GM18520 (cell line): ENCODE measurements at regions not wholly inside any gene's neighbourhood (a gene's known extent, or its start where the extent isn't known, plus 50 kb on each side); places are given as distances from the start of the nearest gene placed in this dataset.
"Not testable (repeated sequence)": the region's sequence is repeated elsewhere in the genome, so short reads cannot be mapped to it uniquely, and the experiment has no call there.

Experiments
- ATAC-seq: cut with Tn5 transposase; IDR thresholded peaks from one replicate; pipeline ENCODE4 v1.9.1; 2021; ENCODE audit not compliant: unreplicated experiment

DNA sequence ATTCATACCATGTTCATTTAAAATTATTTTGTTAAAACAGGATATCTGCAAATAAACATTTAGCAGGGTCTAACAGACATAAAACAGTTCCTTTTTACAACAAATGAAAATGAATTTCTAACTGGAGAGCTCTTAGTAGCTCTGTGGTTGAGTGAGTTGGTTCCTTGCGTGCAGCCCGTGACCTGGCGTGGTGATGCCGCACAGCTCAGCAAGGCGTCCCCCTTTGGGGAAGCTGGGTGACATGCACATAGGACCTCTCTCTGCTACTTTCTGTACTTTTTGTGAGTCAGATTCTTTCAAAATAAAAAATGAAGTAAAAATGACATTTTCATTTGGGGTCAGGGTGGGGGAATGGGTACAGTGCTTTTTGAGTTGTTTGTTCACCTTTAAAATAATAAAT lies 75.9 kb downstream of the NPIPB11 start:
- ATAC-seq = not testable (repeated sequence)

- ATAC-seq = not testable (repeated sequence)
These were observed 78.0 kb downstream of the NPIPB11 start for GRCh38 chr16:29328528-29328927.

- ATAC-seq = not testable (repeated sequence)
These were observed 78.7 kb downstream of the NPIPB11 start for GRCh38 chr16:29327631-29328408.

GRCh38 chr16:29326164-29327125 lies 80.1 kb downstream of the NPIPB11 start:
- ATAC-seq = not testable (repeated sequence)

DNA sequence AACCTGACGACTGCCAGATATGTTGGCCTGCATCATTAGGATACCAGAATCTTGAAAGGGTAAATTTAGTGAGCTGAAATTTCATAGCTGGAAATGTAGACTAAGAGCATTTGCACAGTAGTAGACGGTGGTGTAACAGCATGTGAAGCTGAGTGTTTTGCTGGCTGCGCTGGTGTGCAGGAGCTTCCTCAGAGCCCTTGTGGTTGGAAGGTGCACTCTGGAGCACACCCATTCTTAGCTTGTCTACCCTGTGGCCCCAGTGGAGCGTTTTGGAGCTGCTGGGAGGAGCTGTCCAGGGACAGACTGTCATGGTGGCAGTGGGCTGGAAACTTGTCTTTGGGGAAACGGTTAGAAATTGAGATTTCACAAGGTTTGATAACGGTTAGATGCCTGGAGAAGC lies 82.8 kb downstream of the NPIPB11 start:
- ATAC-seq = not testable (repeated sequence)

GRCh38 chr16:29321585-29321984 lies 84.9 kb downstream of the NPIPB11 start:
- ATAC-seq = no peak

GRCh38 chr16:29321000-29321393 lies 85.5 kb downstream of the NPIPB11 start:
- ATAC-seq = no peak

GRCh38 chr16:29320274-29320999 lies 86.1 kb downstream of the NPIPB11 start:
- ATAC-seq = no peak

- no peak for ATAC-seq
These were observed 86.8 kb downstream of the NPIPB11 start for GRCh38 chr16:29319726-29320125.

- not testable (repeated sequence) for ATAC-seq
These were observed 87.9 kb downstream of the NPIPB11 start for GRCh38 chr16:29318561-29318968.

- ATAC-seq = no peak
These were observed 88.5 kb downstream of the NPIPB11 start for GRCh38 chr16:29318037-29318436.

DNA sequence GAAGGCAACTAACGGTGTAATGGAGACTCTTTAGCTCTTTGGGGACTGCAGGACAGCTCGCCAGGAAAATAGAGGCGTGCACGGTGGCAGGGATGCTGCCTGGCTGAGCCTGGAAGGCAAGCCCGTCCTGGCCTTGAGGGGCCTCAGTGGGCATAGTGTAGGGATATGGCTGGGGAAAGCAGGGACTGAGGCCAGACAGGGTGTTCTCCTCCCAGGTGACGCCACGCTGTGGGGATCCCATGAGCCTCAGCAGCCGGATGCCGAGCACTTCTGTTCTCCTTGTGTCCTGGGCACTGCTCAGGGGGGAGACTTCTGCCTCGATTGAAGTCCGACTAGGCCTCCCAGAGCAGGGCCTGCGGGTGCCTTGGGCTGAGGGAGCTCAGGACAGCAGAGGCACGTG lies 89.2 kb downstream of the NPIPB11 start:
- ATAC-seq = no peak

GRCh38 chr16:29316761-29317183 lies 89.7 kb downstream of the NPIPB11 start:
- ATAC-seq = no peak

DNA sequence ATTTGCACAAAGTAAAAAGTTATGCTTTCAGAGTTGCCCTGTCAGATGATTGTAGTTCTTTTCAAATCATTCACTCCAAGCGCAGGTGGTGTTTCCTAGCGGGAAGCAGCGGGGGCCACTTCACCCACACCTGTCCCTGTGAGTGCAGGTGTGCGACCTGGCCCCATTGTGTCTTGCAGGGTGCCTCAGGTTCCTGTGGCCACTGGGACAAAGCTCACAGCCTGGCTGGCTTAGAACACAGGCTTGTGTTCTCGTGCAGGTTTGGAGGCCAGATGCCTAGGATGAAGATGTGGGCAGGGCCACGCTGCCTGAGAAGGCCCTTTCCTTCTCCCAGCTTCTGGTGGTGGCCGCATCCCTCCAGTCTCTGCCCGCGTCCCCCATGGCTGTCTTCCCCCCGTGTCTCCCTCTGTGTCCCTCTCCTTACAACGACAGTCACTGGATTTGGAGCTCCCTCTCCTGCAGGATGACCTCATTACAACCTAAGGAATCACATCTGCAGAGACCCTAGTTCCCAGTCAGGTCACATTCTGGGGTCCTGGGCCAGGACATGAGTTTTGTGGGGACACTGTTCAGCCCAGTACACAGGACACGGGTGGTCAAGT lies 90.5 kb downstream of the NPIPB11 start:
- no peak for ATAC-seq

DNA sequence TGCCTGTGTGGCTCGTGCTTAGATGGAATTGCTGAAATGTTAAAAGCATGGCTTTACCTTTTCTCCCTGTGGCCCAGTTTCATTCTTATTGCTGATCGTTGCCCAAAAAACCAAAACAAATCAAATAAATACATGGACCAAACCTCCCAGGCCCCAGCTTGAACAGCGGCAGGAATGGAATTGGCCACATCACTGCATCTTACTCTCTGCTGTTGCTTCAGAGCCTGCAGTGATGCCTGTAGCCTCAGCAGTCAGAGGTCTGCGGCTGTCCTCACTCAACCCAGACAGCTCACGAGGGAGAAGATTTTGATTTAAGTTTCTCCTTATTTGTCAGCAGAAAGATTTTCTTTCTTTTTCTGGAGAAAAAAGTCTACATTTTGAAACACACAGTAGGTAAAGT lies 91.5 kb downstream of the NPIPB11 start:
- ATAC-seq = no peak

GRCh38 chr16:29314292-29314934 lies 92.1 kb downstream of the NPIPB11 start:
- ATAC-seq = no peak

DNA sequence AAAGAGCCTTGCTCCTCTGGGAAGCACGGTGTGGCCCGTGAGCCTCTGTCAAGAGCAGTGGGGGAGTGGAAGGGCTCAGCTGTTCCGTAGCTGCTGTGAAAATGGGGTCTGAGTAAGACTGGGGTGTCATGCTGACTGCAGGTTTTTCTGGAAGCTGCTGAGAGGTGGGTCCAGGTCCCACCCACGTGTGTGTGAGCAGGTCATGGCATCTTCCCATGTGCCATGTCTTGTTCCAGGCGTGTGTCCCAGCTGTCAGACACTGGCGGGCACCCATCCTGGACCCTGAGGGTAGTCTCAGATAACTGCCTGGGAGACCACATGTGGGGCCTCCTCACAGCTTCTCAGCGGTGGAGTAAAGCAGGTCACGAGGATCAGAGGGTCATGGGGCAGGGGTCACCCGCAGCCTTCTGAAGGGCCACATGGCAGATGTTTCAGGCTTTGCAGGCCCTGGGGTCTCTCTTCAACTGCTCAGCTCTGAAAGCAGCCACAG lies 92.9 kb downstream of the NPIPB11 start:
- no peak for ATAC-seq

- no peak for ATAC-seq
These were observed 93.5 kb downstream of the NPIPB11 start for GRCh38 chr16:29312835-29313558.

GRCh38 chr16:29312345-29312675 lies 94.2 kb downstream of the NPIPB11 start:
- not testable (repeated sequence) for ATAC-seq
